ENCODE measurements at regions not wholly inside any gene's neighbourhood (a gene's known extent, or its start where the extent isn't known, plus 50 kb on each side); places are given as distances from the start of the nearest gene placed in this dataset.

- intact Hi-C loops (cut with DNase I): no loop called here
- DNase-seq (no peak), ATAC-seq (ENCODE audit: poor library complexity) (no peak)
These were observed 133.2 kb upstream of the HS3ST3A1 start for GRCh38 chr17:13734880-13735279.

DNA sequence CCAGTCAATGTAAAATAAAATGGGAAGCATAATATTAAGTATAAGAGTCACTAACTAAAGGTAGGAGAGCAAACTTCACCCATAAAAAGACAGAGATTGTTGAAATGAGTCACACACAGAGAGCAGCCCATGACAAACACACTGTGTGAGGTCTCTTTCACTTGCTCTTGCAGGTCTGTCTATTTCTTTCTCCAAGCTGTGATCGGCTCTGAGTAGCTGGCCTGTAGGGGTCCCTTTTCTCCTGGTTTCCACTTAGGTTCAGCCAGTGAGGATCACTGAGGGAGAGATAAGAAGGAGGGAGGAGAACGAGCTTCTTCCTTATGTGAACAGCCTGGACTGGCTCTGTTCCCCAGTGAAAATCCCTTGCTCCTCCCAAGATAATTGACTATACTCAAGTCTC is 133.7 kb upstream of the HS3ST3A1 start:
- intact Hi-C loops (cut with DNase I): no loop called here
- DNase-seq (no peak), ATAC-seq (ENCODE audit: poor library complexity) (no peak)

DNA sequence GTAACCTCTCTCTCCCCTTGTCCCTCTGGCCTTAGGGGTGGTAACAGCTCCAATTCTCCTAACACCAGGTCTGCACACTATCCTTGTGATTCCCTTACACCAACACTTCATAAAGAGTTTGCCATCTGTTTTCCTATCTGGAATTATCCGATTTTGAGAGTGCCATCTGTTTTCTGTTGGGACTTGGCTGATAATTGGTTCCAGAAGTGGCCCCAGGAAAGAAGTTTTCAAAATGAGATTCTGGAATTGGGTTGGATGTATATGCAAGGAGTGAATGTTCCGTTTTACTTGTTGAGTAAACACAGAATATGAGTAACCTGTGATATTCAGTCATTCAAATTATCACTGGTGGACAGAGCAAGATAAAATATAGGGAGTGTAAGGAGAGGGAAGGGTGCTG is 134.1 kb upstream of the HS3ST3A1 start:
- DNase-seq: no peak
- intact Hi-C loops (cut with DNase I): no loop called here
- ATAC-seq (ENCODE audit: poor library complexity): no peak

DNA sequence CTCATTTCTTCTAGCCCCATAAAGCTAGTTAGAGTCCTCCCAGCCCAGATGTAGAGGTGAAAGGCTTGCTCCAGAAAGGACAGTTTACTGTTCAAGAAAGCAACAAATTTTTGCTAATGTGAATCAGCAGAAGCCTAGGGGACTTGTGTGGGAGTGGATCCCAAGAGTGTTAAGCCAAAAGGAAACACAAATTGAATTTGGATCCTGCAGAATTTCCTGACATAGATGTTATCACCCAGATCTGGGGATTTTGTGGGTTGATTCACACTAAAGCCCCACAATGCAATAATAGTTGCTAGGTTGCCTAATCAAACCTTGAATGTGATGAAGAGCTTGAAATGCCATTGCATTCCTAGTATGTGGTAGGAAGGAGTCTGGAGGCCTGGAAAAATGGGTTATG is 135.2 kb upstream of the HS3ST3A1 start:
- ATAC-seq (ENCODE audit: poor library complexity): no peak
- intact Hi-C loops (cut with DNase I): no loop called here
- no peak for DNase-seq

- intact Hi-C loops (cut with DNase I): no loop called here
- ATAC-seq (ENCODE audit: poor library complexity): no peak
These were observed 139.0 kb upstream of the HS3ST3A1 start for GRCh38 chr17:13740686-13741085.

GRCh38 chr17:13741744-13742143 is 140.0 kb upstream of the HS3ST3A1 start:
- ATAC-seq (ENCODE audit: poor library complexity) (no peak), DNase-seq (no peak)
- intact Hi-C loops (cut with DNase I): no loop called here

More at GRCh38 chr17:13740686-13741085, 139.0 kb upstream of the HS3ST3A1 start:
- no peak for DNase-seq

GRCh38 chr17:13743906-13744305 is 142.2 kb upstream of the HS3ST3A1 start:
- ATAC-seq (ENCODE audit: poor library complexity) (no peak), DNase-seq (no peak)
- intact Hi-C loops (cut with DNase I): no loop called here

- DNase-seq (no peak), ATAC-seq (ENCODE audit: poor library complexity) (peak; percentile 92)
- intact Hi-C loops (cut with DNase I): no loop called here
These were observed 144.7 kb upstream of the HS3ST3A1 start for GRCh38 chr17:13746404-13746803.

- intact Hi-C loops (cut with DNase I): no loop called here
- ATAC-seq (ENCODE audit: poor library complexity) (no peak), DNase-seq (no peak)
These were observed 147.6 kb upstream of the HS3ST3A1 start for GRCh38 chr17:13749166-13749890.

DNA sequence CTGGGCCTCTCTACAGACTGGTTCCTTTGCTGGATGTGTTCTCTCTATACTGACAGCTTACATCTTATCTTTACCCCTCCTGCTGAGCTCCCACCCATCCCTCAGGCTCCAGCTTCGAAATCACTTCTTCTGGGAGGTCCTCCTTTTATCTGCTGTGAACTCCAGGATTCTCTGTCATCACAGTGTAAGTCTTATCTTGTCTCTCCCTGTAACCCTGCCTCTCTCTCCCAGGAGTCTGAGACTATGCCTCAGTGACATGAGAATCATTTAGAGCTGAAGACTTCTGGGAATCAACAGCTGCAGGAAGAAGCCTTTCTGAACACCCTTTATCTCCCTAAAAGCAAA is 148.1 kb upstream of the HS3ST3A1 start:
- intact Hi-C loops (cut with DNase I): no loop called here
- ATAC-seq (ENCODE audit: poor library complexity): no peak

DNA sequence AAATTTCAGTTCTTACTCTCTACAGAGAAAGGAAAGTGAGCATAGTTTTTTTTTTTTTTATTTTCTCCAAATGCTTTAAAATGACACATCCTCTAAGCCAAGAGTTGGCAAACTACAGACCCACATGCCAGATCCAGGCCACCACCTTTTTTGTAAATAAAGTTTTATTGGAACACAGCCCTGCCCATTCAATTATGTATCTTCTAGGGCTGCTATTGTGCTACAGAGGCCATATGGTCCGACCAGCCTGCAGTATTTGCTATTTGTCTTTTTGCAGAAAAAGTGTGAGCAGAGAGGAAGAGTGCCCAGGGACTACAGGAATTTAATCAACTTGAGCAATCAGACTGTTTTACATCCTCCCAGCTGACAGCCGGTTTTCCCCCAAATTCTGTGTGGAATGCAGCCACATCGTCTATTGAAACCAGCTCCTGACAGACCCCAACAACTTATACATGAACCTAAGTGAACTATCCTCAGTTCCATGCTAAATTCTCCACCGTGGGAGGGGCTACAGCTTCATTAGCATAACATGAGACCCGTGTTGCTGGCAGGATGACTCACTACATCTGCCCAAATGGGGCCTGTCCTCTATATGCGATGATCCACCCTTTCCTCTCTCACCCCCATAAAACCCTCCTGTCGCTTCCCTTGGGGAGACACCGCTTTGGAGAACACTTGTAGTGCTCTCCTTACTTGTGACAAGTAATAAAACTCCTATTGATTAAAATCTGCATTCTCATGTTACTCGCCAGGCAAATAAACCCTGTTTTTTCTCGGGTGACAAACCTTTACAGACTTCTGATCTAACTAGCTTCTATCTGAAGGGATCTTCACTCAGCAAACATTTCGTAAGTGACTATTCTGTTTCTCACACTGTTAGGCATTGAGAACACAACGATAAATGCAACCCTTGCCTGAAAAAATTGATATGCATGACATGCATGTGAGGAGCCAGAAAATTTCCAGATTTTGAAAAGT is 149.4 kb upstream of the HS3ST3A1 start:
- DNase-seq: no peak
- ATAC-seq (ENCODE audit: poor library complexity): no peak
- intact Hi-C loops (cut with DNase I): no loop called here

More for the DNA sequence above, 148.1 kb upstream of the HS3ST3A1 start:
- DNase-seq: no peak

DNA sequence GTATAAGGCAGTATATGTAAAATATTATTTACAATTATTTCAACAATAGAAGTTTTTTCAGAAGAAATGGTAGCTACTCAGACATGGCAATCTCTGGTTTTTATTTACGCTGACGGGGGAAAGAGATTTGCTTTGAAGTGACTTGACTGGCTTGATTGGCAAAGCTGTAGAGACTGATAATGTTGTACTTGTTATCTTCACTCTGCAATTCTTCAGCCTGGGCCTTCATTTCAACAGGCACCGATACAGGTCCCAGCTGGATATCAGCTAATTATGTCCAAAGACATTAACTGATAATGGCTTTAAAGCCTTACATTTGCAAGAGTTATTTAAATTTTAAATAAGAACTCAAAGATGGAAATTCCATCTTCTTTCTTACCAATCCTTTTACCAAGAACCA is 151.4 kb upstream of the HS3ST3A1 start:
- DNase-seq (no peak), ATAC-seq (ENCODE audit: poor library complexity) (no peak)
- intact Hi-C loops (cut with DNase I): no loop called here

DNA sequence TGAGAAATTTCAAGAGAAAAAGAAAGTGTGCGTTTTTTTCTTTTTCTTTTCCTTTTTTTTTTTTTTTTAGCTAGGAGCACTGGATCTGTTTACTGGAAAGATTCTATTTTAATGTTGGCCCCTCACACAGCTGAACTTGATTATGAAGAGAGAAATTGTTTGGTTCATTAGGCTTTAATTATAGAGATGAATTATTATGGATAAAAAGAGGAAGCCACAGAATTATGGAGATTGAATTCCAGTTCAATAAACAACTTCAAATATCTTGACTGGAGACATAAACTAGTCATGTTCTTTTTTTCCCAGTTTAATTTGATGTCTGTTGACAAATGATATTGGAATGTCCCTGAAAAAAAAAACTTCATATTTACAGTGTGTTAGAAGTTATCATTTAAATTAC is 152.0 kb upstream of the HS3ST3A1 start:
- ATAC-seq (ENCODE audit: poor library complexity) (no peak), DNase-seq (no peak)
- intact Hi-C loops (cut with DNase I): no loop called here

- intact Hi-C loops (cut with DNase I): no loop called here
- DNase-seq (no peak), ATAC-seq (ENCODE audit: poor library complexity) (no peak)
These were observed 154.1 kb upstream of the HS3ST3A1 start for GRCh38 chr17:13755851-13756250.

- intact Hi-C loops (cut with DNase I): no loop called here
- ATAC-seq (ENCODE audit: poor library complexity): no peak
- no peak for DNase-seq
These were observed 155.0 kb upstream of the HS3ST3A1 start for GRCh38 chr17:13756763-13757162.

- intact Hi-C loops (cut with DNase I): no loop called here
- no peak for DNase-seq
- no peak for ATAC-seq (ENCODE audit: poor library complexity)
These were observed 156.1 kb upstream of the HS3ST3A1 start for GRCh38 chr17:13757871-13758270.

DNA sequence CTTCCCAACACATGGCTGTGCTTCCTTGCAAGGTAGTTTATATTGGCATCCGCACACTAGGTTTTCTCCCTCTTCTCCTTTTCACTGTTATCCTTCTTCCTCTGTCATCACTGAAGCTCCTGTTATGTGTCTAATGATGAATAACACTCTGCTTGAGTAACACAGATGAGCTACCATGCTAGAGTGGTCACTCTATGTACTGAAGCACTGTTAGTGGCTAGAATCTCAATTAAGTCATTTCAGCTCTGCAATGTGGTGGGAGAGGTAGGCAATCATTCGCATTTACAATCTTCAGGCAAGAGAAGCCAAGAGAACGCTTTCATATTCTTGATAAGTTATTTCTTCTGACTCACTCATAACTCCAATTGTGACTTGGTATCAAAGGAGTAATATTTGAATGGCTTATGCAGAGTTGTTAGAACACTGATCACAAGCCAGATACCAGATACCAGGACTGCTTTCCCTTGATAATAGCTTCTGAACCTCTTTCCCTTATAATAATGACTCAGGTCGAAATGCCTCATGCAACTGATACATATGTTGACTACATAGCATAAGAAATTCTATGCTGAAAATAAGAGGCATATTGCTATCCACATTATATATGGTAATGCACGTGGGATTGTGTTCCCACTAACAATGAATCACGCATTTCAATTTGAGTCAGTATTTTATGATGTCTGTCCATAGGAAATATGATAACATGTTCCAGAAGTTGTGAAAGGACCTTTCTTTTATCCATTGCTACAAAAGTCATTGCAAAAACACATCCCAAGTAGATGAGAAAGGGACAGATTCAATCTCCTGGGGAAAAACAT is 158.0 kb upstream of the HS3ST3A1 start:
- no peak for ATAC-seq (ENCODE audit: poor library complexity)
- intact Hi-C loops (cut with DNase I): no loop called here
- DNase-seq: no peak

DNA sequence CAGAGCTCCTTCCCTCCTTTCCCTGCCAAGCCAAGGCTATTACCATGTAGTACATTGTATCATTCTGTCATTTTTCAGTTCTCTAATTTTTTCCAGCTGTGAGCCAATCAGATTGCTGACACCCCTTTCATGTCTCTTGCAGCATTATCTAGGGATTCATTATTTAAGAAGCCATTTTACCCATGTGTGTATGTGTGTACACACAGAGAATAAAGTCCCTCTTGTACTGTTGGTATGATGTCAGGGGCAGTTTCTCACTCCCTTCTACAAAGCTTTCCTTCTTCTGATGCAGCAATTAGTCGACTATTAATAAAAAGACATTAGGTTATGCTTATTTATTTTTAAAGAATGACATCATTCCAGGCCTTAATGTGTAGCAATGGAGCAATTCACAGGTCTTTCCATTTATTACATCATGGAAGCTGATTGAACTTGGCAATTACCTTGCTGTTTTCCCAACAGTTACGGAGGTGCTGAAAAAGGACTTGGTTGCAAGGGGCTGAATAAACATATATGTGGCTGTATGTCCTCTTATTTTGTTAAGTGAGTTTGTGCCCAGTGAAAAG is 159.4 kb upstream of the HS3ST3A1 start:
- DNase-seq (no peak), ATAC-seq (ENCODE audit: poor library complexity) (no peak)
- intact Hi-C loops (cut with DNase I): no loop called here

DNA sequence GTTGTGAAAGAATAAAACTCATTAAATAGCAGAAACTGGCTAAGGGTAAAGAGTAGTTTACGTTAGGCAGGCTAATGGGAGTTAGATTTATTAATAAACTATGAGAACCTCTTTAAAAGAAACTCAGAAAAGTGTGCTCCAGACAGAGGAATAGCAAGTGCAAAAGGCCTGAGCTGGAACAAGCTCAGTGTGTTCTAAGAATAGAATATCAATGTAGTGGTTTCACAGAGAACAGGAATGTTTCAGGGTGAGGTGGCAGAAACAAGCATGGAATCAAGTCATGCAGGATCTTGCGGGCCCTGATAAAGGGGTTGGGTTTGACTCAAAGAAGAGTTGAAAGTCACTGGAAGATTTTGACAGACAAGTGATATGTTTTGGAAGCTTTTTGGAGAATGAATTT is 164.0 kb upstream of the HS3ST3A1 start:
- DNase-seq (no peak), ATAC-seq (ENCODE audit: poor library complexity) (peak; percentile 91)
- intact Hi-C loops (cut with DNase I): no loop called here
